C4-2B (cell line): ENCODE measurements at regions not wholly inside any gene's neighbourhood (a gene's known extent, or its start where the extent isn't known, plus 50 kb on each side); places are given as distances from the start of the nearest gene placed in this dataset.

Experiments used
- ZFX ChIP-seq: fragments of 450-650 bp; IDR thresholded peaks from 2 replicates; pipeline ENCODE4 v1.6.1; 2017
- TF ChIP-seq, protein P1 (sequence below): fragments of 450-650 bp; conservative IDR thresholded peaks from 2 replicates; pipeline ENCODE4 v1.5.1; 2017; ENCODE audit warnings: mild to moderate bottlenecking

DNA sequence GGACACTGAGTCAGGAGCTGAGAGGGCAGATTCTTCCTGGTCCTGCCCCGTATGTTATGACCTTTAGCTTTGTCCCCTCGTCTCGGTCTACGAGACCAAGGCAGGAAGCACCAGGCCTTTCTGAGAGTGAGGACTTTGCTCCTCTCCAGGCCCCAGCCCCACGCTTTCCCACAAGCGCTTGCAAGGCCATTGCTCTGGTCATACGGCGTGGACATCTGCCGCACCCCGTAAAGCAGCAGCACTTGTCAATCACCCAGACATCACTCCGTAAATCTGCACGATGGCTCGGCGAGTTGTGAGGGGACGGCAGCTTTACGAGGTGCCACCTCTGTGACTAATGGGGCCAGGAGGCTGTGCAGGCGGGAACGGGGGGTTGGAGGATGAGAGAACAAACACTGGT lies 100.8 kb upstream of the TWIST2 start:
- TF ChIP-seq, protein P1, sequence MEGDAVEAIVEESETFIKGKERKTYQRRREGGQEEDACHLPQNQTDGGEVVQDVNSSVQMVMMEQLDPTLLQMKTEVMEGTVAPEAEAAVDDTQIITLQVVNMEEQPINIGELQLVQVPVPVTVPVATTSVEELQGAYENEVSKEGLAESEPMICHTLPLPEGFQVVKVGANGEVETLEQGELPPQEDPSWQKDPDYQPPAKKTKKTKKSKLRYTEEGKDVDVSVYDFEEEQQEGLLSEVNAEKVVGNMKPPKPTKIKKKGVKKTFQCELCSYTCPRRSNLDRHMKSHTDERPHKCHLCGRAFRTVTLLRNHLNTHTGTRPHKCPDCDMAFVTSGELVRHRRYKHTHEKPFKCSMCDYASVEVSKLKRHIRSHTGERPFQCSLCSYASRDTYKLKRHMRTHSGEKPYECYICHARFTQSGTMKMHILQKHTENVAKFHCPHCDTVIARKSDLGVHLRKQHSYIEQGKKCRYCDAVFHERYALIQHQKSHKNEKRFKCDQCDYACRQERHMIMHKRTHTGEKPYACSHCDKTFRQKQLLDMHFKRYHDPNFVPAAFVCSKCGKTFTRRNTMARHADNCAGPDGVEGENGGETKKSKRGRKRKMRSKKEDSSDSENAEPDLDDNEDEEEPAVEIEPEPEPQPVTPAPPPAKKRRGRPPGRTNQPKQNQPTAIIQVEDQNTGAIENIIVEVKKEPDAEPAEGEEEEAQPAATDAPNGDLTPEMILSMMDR: no peak
- no peak for TF ChIP-seq ZFX
